Progenitor cell of endocrine pancreas (in vitro differentiated cells): ENCODE measurements at regions not wholly inside any gene's neighbourhood (a gene's known extent, or its start where the extent isn't known, plus 50 kb on each side); places are given as distances from the start of the nearest gene placed in this dataset.

Source experiments
- DNase-seq: peaks from one replicate; pipeline ENCODE4 v3.0.0; 2021; ENCODE audit warnings: low spot score; ENCODE audit not compliant: unreplicated experiment
- H3K27ac Mint-ChIP-seq: 2 replicates; pipeline ENCODE4 v1.8.0; 2021; ENCODE audit warnings: mild to moderate bottlenecking, moderate library complexity, mixed read lengths
- H3K27me3 Mint-ChIP-seq: 2 replicates; pipeline ENCODE4 v1.8.0; 2021; ENCODE audit warnings: mixed read lengths
- H3K36me3 Mint-ChIP-seq: 2 replicates; pipeline ENCODE4 v1.8.0; 2022; ENCODE audit warnings: mixed read lengths; ENCODE audit not compliant: insufficient read depth
- H3K4me1 Mint-ChIP-seq: 2 replicates; pipeline ENCODE4 v1.8.0; 2021; ENCODE audit warnings: low read depth, mixed read lengths
- H3K4me3 Mint-ChIP-seq: 2 replicates; pipeline ENCODE4 v1.8.0; 2021; ENCODE audit warnings: low read depth, mild to moderate bottlenecking, moderate library complexity, mixed read lengths
- H3K9me3 Mint-ChIP-seq: 2 replicates; pipeline ENCODE4 v1.8.0; 2021; ENCODE audit warnings: low read depth, mixed read lengths
- TF ChIP-seq, protein P1 (sequence below): fragments of 200-600 bp; sonication (generic); IDR thresholded peaks from one replicate; pipeline ENCODE4 v1.5.0; 2021; ENCODE audit warnings: antibody characterized with exemption, mild to moderate bottlenecking; ENCODE audit not compliant: unreplicated experiment

GRCh38 chr12:30181334-30181733 is 397.6 kb upstream of the TMTC1 start:
- Mint-ChIP-seq H3K9me3 (peaks cover 12% of the 10 kb centered on the region), H3K36me3 (no peaks in the 10 kb centered on the region), H3K4me1 (no peaks in the 10 kb centered on the region), H3K27ac (no peak overlapping the region), H3K4me3 (no peak overlapping the region), H3K27me3 (no peaks in the 10 kb centered on the region)
- DNase-seq: no peak
- TF ChIP-seq, protein P1, sequence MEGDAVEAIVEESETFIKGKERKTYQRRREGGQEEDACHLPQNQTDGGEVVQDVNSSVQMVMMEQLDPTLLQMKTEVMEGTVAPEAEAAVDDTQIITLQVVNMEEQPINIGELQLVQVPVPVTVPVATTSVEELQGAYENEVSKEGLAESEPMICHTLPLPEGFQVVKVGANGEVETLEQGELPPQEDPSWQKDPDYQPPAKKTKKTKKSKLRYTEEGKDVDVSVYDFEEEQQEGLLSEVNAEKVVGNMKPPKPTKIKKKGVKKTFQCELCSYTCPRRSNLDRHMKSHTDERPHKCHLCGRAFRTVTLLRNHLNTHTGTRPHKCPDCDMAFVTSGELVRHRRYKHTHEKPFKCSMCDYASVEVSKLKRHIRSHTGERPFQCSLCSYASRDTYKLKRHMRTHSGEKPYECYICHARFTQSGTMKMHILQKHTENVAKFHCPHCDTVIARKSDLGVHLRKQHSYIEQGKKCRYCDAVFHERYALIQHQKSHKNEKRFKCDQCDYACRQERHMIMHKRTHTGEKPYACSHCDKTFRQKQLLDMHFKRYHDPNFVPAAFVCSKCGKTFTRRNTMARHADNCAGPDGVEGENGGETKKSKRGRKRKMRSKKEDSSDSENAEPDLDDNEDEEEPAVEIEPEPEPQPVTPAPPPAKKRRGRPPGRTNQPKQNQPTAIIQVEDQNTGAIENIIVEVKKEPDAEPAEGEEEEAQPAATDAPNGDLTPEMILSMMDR: no peak

- H3K4me3 Mint-ChIP-seq: no peak overlapping the region
- TF ChIP-seq, protein P1: no peak
- H3K9me3 Mint-ChIP-seq: peaks cover 12% of the 10 kb centered on the region
- DNase-seq: no peak
- no peak overlapping the region for H3K27ac Mint-ChIP-seq
- no peaks in the 10 kb centered on the region for H3K36me3 Mint-ChIP-seq
- no peaks in the 10 kb centered on the region for H3K4me1 Mint-ChIP-seq
- no peaks in the 10 kb centered on the region for H3K27me3 Mint-ChIP-seq
Observed at GRCh38 chr12:30180602-30181001, 396.9 kb upstream of the TMTC1 start.

DNA sequence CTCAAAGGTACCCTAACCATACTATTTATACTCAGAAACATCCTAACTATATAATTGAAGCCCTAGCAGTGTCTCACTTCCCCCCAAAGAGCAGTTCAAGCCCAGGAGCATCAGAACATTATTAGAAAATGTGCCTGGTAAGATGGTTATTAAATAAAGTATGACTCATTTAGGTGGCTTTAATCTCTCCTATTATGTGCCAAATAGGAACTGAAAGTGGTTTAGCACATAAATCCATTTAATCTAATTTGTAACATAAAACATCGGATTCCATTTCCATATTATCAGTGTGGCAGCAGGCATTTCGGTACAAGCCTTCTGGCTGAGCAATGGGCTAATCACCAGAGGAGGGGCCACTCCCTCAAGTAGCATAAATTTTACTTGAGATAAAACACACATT is 395.2 kb upstream of the TMTC1 start:
- Mint-ChIP-seq H3K4me1 (no peaks in the 10 kb centered on the region), H3K36me3 (no peaks in the 10 kb centered on the region), H3K4me3 (no peak overlapping the region), H3K27me3 (no peaks in the 10 kb centered on the region), H3K9me3 (peaks cover 15% of the 10 kb centered on the region), H3K27ac (no peak overlapping the region)
- TF ChIP-seq, protein P1: no peak
- no peak for DNase-seq

DNA sequence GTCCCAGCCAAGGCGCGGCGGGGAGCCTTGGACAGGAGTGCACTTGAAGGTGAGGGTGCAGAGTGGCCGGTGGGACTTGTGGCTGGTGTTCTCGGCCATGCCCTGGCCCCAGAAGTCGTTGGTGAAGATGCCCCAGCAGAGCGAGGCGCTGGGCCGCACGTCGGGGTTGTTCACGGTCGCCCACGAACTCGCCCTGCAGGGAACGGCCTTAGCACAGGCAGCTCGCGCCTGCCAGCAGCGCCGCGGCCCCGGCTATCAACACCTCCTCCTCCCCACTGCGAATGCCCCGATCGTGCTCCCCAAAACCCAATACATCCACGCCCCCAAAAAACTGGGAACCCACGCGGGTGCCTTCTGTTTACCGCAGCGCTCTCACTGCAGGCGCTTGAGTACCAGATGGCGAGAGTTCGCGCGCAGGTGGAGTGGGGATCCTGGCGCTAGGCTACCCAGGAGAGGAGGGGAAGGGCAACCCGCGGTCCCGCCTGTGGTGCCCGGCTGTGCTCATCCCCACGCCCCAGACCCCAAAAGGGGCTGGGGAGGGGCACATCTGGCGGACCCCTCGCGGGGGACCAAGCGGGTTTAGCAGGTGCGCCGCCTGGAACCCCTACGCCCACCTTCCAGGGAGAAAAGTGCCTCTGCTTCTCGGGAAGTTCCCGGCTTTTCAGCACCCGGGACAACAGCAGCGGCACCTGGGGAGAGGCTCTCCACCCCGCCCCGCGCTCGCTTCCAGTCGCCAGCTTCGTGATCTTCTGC is 386.3 kb upstream of the TMTC1 start:
- TF ChIP-seq, protein P1: no peak
- H3K4me3 Mint-ChIP-seq: no peak overlapping the region
- no peaks in the 10 kb centered on the region for H3K4me1 Mint-ChIP-seq
- peaks cover 3% of the 10 kb centered on the region for H3K9me3 Mint-ChIP-seq
- DNase-seq: no peak
- peaks cover 6% of the 10 kb centered on the region for H3K27me3 Mint-ChIP-seq
- no peak overlapping the region for H3K27ac Mint-ChIP-seq
- H3K36me3 Mint-ChIP-seq: no peaks in the 10 kb centered on the region

GRCh38 chr12:30166006-30166795 is 382.5 kb upstream of the TMTC1 start:
- TF ChIP-seq, protein P1: no peak
- DNase-seq: no peak
- H3K27ac Mint-ChIP-seq: no peak overlapping the region
- H3K9me3 Mint-ChIP-seq: peaks cover 3% of the 10 kb centered on the region
- H3K27me3 Mint-ChIP-seq: peaks cover 3% of the 10 kb centered on the region
- no peaks in the 10 kb centered on the region for H3K4me1 Mint-ChIP-seq
- H3K36me3 Mint-ChIP-seq: no peaks in the 10 kb centered on the region
- no peak overlapping the region for H3K4me3 Mint-ChIP-seq
